ENCODE measurements at regions not wholly inside any gene's neighbourhood (a gene's known extent, or its start where the extent isn't known, plus 50 kb on each side); places are given as distances from the start of the nearest gene placed in this dataset.
A peak's percentile ranks its signal among the peaks of the same experiment; 100 is the strongest.

DNA sequence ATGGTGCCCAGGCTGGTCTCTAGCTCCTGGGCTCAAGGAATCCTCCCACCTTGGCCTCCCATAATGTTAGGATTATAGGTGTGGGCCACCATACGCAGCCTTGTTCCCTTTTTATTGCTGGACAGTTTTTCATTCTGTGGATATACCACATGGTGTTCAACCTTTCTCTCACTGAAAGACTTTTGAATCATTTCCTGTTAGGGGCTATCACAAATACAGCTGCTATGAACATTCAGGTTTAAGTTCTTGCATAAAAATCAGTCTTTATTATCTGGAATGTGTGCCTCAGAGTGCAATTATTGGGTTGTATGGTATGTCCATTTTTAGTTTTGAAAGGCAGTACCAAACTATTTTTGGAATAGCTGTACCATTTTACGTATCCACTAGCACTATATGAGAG lies 647.2 kb downstream of the LIG4 start:
- no peak for DNase-seq (ENCODE audit: low read depth)
- H3K4me3 ChIP-seq (ENCODE audit: low read depth, low read length): no peak overlapping the region

DNA sequence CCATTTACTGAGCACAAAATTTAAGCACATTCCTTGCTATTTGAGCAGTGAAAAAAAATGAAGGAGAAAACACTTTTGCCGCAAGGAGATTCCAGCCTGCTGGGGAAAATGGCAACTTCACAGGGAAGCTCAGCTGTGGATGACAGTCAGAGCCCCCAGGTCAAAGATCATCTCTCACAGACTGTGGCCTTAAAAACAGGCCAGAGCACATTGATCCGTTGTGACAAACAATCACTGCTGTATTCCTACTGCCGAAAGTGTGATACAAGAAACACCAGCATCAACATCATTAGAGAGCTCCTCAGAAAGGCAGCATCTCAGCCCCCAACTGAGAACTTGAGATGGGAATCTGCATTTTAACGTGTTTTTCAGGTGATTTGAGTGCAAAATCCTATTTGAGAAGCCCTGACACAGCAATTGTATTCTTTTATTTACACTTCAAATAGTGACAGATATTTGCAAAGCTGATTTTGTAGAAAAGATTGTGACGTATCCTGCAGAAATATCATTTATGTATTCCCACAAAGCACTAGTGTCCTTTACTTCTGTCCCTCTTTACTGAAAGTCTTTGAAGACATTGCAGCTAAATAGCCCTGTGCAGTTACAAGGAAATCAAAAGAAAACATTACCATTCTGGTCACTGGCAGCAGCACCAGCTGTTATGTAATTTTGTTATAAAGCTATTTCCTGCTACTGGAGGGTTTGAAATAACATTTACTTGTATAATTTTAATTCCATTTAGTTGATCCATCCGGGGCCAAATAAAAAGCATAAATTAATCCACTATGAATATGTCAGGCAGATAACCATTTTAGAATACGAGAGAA lies 652.0 kb downstream of the LIG4 start:
- no peak for DNase-seq (ENCODE audit: low read depth)
- H3K4me3 ChIP-seq (ENCODE audit: low read depth, low read length): no peak overlapping the region

DNA sequence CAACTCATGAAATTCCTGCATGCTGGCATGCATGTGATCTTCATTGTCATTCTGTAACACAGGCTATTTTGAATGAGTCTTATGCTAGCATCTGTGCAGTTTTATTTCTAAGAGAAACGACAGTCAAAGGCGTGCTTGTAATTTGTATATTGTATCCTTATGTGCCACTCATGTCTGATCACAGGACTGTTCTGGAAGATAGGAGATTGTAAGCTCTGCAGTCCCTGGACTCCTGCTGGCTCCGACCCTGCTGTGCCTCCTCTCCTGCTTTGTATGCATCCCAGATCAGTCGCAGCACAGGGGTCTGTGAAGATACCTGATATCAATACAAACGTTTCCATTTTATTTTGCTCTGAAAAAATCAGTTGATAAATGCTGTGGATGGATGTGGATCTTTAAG lies 653.1 kb downstream of the LIG4 start:
- H3K4me3 ChIP-seq (ENCODE audit: low read depth, low read length): no peak overlapping the region
- DNase-seq (ENCODE audit: low read depth): no peak

DNA sequence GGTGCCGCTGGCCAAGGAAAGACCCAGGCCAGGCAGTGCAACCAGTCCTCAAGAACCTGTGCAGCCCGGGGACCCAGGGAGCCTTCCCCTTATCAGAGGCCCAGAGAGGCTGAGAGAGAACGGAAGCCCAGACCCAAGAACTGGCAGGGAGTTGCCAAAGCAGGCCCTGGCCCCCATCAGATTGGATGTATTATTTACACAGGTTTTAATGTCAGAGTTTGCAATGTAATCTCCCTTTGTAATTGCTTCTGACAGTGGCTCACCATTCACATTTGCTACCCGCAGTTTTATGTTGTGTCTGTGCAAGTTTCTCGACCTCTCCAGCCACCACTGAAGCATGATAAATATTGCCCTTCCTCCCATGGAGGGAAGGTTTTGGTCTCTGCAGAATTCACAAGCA lies 660.9 kb downstream of the LIG4 start:
- no peak for DNase-seq (ENCODE audit: low read depth)
- H3K4me3 ChIP-seq (ENCODE audit: low read depth, low read length): no peak overlapping the region

DNA sequence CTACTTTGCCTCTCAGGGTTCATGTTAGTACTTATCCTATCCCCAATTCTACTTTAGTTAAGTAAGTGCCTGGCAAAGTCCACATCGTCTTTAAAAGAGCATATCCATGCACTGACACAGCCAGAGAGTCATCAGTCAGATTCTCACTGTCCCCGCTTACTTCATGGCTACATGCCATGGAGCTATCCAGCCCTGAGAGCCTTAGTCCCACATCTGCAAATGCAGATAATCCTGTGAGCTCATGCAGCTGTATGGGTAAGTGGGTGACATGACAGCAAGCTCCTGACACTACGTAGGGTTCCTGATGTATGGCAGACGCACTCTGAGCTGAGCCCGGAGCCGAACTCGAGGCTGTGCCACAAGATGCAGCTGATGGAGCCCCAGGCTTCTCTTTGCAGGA lies 661.5 kb downstream of the LIG4 start:
- H3K4me3 ChIP-seq (ENCODE audit: low read depth, low read length): no peak overlapping the region
- no peak for DNase-seq (ENCODE audit: low read depth)

DNA sequence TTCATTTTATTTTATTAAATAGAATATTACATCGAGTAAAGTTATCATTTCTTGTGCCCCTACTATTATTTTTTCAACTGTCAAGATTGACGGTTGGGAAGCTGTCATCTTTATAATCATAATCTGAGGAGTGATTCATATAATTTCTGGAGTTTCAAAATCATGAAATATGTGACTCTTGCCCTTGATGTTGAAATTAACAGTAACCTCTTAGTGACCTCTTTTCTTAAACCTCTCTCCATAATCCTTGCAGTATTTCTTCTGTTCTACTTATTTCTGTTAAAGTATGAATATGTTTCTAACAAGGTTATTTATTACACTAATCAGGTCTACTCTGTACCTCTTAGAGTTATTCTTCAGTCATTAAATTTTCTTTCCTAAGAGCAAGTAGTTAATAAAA lies 663.8 kb downstream of the LIG4 start:
- H3K4me3 ChIP-seq (ENCODE audit: low read depth, low read length): no peak overlapping the region
- no peak for DNase-seq (ENCODE audit: low read depth)

DNA sequence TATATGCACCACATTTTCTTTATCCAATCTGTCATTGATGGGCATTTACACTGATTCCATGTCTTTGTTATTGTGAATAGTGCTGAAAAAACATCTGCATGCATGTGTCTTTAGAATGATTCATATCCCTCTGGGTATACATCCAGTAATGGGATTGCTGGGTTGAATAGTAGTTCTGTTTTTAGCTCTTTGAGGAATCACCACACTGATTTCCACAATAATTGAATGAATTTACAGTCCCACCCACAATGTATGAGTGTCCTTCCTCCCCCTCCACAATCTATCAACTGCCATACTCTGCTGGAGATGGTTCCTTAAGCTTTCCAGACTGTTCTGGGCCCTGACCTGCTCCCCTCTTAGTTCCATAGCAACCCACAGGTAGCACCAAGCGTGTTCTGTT lies 667.0 kb downstream of the LIG4 start:
- DNase-seq (ENCODE audit: low read depth): no peak

DNA sequence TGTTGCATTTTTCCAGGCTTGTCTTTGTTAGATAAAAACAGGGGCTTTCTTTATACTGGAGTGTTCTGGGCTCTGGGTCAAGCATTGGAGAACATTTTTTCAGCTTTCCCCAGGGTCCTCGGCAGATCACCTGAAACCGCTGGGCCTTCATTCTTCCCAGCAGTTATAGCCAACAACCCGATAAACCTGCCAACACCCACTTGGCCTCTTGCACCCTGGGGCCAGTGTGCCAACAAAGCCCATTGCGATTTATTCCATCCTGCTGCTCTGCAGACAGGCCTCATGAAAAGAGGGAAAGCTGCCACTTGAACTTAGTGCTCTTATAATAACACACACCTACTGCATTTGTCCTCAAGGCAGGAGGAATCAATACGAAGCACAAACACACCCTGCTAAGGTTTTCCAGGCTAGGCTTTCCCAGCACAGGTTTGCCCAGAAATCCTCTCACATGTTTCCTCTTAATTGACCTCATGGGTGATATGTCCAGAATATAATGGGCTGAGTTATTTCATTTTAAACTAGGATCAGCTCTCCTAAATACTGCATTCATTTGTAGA lies 669.3 kb downstream of the LIG4 start:
- no peak overlapping the region for H3K4me3 ChIP-seq (ENCODE audit: low read depth, low read length)
- DNase-seq (ENCODE audit: low read depth): no peak

More for the DNA sequence above, 667.0 kb downstream of the LIG4 start:
- H3K4me3 ChIP-seq (ENCODE audit: low read depth, low read length): no peak overlapping the region

DNA sequence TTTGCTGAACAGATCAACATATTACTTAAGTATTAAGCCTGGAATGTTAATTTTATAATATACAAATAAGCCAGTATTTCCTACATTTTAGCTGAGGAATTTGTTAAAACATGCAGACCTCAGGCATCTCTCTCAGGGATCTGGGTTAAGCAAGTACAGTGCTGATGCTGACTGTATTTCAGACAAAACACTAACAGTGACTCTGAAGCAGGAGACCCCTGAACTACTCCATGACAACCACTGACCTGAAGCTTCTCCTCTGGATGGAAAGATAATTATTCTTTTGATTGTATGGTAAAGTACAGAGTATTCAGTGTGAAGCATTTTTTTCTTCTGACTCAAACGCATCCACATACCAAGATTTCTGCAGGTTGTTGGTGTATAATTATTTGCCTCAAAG lies 680.8 kb downstream of the LIG4 start:
- DNase-seq (ENCODE audit: low read depth): no peak

DNA sequence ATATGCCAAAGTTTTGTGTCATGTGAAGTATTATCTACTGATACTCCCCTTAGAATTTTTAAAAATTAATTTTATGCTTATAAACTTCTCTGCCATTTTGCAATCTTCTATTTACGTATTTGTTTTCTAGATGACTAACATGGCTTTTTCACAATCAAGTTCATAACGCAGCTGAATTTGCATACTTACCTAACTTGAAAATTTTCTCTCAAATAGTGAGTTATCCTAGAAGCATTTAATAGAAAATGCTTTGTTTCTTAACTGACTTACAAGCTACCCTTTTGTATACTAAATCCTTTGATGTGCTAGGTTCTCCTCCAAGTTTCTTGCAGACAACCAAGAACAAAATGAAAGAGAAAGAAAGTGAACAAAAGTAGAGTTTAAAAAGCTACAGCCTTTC lies 683.5 kb downstream of the LIG4 start:
- DNase-seq (ENCODE audit: low read depth): no peak
- no peak overlapping the region for H3K4me3 ChIP-seq (ENCODE audit: low read depth, low read length)

More for the DNA sequence above, 680.8 kb downstream of the LIG4 start:
- H3K4me3 ChIP-seq (ENCODE audit: low read depth, low read length): no peak overlapping the region

DNA sequence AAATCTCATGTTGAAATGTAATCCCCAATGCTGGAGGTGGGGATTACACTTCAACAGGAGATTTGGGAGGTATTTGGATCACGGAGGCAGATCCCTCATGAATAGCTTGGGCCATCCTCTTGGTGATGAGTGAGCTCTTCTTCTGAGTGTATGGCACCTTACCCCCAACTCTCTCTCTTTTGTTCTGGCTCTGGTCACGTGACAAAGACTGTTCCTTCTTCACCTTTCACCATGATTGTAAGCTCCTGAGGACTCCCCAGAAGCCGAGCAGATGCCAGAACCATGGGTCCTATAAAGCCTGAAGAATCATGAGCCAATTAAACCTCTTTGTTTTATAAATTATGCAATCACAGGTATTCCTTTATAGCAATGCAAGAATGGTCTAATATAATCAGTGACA lies 684.2 kb downstream of the LIG4 start:
- no peak for DNase-seq (ENCODE audit: low read depth)
- no peak overlapping the region for H3K4me3 ChIP-seq (ENCODE audit: low read depth, low read length)

DNA sequence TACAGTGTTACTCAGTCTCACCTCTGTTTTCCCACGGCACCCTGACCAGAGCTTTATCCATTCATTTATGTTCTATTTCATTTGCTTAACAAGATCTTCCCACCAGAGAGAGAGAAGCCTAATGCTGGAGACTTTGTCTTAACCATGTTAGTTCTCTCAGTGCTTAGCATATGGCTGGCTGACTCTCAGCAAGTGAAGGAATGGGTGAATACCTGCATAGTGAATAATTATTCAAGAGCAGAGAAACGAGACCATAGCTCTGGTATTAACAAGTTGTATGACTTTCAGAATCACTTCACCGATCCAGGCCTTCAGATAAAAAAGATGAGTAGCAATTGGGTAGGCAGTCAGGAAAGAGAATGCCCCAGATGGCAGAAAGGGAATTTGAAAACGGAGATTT lies 686.3 kb downstream of the LIG4 start:
- H3K4me3 ChIP-seq (ENCODE audit: low read depth, low read length): no peak overlapping the region
- DNase-seq (ENCODE audit: low read depth): no peak

DNA sequence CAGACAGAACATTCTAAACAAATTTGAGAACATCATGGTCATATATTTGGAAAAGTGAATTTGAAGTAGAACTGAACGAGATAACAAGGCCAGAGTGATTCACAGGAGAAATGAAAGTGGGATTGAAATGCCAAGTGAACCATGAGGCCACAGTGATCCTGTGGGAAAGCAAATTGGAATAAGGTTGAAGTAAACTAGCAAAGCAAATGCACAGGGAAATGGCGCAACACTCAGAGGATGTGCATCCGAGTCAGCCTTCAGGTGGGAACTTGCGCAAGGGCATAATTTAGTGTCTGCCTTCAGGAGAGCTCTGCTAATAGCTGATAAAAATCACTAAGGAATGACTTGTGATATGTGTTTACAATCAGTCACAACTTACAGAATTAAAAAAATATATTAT lies 696.6 kb downstream of the LIG4 start:
- peak; percentile 11 for DNase-seq (ENCODE audit: low read depth)
- H3K4me3 ChIP-seq (ENCODE audit: low read depth, low read length): no peak overlapping the region

DNA sequence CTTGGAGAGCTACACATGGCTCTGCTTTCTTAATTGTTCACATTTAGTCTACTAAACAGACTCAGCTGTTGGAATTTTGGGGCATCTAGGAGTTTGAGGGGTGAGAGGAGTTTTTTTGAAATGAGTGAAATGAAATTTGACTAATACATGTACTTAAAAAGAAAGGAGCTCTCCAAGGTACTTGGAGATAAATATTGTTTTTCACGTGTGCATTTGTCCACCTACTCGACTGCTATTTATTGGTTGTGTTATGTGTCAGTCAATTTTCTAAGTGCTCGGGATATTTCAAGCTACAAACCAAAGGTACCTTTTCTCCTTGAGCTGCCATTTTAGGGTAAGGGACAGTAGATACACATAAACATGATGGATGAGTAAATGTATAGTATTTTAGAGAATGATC lies 697.0 kb downstream of the LIG4 start:
- DNase-seq (ENCODE audit: low read depth): no peak

DNA sequence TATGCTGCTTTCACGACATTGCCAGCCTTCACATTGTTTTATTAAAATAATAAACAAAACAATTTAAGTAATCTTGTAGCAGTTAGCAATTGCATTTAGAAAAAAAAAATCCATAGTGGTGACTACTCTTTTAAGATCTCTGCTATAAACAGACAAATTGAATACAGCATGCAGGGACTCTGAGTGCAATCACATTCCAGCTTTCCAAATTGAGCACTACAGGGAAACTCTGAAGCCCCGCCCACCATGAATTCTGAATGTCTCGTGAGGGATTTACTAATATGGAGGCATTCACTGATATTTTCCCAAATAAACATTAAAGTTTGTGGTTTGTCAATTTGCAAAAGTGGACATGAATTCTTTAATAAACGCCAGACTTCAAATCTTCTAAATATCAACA lies 698.8 kb downstream of the LIG4 start:
- H3K4me3 ChIP-seq (ENCODE audit: low read depth, low read length): no peak overlapping the region
- DNase-seq (ENCODE audit: low read depth): no peak

More for the DNA sequence above, 697.0 kb downstream of the LIG4 start:
- H3K4me3 ChIP-seq (ENCODE audit: low read depth, low read length): no peak overlapping the region

DNA sequence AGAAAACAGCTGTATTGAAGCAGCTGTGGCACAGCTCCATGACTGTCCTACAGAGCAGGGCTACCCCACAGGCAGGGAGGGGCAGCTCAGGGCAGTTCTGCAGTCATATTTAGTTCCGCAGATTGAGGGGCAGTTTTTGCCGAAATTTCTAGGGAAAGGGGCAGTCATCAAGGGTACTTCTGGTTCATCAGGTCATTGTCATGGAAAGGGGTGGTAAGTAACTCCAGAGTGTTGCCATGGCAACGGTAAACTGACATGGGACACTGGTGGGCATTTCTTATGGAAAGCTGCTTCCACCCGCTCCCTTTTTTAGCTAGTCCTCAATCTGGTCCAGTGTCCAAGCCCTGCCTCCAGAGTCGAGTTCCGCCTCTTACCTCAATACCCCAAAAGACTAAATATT lies 702.8 kb downstream of the LIG4 start:
- DNase-seq (ENCODE audit: low read depth): no peak
- no peak overlapping the region for H3K4me3 ChIP-seq (ENCODE audit: low read depth, low read length)

DNA sequence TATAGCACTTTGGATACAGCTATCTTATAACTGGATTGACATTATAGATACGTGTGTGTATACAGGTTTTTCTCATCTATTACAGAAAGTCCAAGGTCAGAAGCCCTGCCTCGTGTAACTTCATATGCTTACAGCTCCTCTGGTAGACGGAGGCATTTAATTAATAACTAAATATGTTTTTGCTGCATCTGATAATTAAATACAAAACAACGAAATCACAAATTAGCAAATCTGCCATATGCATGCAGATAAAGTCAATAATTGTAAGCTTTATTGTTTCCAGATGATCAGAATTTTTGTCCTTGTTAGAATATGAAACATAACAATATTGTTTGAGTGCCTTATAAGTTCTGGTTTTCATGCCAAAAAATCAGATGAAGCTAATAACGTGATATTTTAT lies 717.7 kb downstream of the LIG4 start:
- DNase-seq (ENCODE audit: low read depth): no peak

DNA sequence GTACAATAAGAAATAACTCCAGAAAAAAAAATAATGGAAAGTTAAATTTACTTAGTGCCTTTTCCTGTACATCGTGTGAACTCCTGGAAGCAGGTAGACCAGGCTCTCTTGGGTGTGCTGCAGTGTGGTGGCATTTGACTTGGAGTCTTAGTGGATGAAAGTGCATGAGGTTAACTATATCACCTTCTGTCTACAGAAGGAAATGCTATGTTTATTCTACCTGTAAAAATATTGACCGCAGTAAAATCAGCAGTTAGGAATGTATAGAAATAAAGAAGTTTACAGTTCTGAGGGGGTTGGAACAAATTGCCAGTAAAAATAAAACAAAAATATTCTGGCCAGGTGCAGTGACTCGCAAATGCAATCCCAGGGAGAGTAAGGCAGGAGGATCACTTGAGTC lies 722.1 kb downstream of the LIG4 start:
- H3K4me3 ChIP-seq (ENCODE audit: low read depth, low read length): no peak overlapping the region
- DNase-seq (ENCODE audit: low read depth): no peak

More for the DNA sequence above, 717.7 kb downstream of the LIG4 start:
- H3K4me3 ChIP-seq (ENCODE audit: low read depth, low read length): no peak overlapping the region

DNA sequence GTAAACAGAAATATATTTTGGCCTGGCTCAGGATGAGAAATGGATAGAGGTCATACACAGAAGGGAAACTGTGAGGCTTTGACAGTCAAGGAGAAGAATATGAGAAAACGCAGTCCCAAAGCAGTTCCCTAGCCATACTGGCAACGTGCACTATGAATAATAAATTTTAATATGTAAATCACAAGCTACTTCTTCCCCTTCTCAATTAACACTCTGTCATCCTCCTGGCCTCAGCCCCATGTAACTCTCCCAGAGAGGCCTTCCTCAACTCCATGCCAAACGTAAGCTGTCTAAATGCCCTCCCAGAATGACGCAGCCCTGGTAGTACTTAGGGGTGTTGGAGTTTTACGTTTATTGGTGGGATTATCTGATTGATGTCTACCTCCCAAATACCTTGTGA lies 732.6 kb downstream of the LIG4 start:
- no peak for DNase-seq (ENCODE audit: low read depth)
- H3K4me3 ChIP-seq (ENCODE audit: low read depth, low read length): no peak overlapping the region

DNA sequence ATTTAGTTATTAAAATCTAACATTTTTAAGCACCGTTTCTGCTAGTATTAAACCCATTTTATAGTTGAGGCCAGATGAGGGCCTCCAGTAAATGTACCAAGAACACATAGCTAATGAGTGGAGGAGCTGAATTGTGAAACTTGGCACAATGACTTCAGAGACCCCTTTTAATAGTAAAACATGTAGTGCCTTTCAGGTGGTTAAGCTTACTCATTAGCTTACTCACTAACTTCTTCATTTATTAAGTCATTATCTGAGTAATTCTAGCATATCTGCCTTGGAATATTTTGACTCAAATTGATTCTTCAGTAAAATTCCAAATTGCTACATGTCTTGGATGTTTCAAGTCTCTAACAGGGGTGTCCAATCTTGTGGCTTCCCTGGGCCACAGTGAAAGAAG lies 735.2 kb downstream of the LIG4 start:
- no peak overlapping the region for H3K4me3 ChIP-seq (ENCODE audit: low read depth, low read length)
- DNase-seq (ENCODE audit: low read depth): no peak

DNA sequence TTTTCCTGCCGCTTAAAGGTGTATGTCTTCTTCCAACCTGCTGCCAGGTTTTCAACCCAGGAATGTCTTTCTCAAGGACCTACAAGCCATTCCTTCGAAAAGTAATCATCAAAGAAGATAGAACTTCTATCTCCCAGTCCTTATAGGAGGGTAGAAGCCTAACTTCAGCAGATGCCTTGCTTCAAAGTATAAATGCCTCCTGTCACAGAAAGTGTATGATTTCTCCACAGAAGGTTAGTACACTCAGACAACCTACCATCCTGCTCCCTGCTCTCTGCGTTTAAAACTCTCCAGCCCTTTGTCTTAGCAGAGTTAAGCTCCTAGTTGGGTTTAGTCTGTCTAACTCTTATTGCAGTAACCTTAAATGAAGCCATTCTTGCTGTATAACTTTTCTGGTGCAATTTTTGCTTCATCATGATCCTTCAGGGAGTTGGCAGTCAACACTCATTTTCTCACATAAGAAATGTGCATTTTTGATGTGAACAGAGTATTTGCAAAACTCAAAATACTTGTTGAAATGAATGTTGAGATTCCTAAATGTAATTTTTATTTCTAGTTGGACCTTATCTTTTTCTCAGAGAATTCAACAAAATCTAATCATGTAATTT lies 737.5 kb downstream of the LIG4 start:
- H3K4me3 ChIP-seq (ENCODE audit: low read depth, low read length): no peak overlapping the region
- no peak for DNase-seq (ENCODE audit: low read depth)
